ENCODE measurements at regions not wholly inside any gene's neighbourhood (a gene's known extent, or its start where the extent isn't known, plus 50 kb on each side); places are given as distances from the start of the nearest gene placed in this dataset.

GRCh38 chr2:65545837-65546805 lies 113.7 kb upstream of the SPRED2 start:
- TF ChIP-seq MAX (IDR thresholded peaks at IDR 0.05; ENCODE audit: low read depth, low read length) (no peak), POLR2A (IDR thresholded peaks at IDR 0.05; ENCODE audit: extremely low read depth, insufficient read length) (no peak)
- H3K4me3 ChIP-seq (ENCODE audit: low read depth, low read length) = no peak overlapping the region
- no peak for DNase-seq (ENCODE audit: low read depth)

DNA sequence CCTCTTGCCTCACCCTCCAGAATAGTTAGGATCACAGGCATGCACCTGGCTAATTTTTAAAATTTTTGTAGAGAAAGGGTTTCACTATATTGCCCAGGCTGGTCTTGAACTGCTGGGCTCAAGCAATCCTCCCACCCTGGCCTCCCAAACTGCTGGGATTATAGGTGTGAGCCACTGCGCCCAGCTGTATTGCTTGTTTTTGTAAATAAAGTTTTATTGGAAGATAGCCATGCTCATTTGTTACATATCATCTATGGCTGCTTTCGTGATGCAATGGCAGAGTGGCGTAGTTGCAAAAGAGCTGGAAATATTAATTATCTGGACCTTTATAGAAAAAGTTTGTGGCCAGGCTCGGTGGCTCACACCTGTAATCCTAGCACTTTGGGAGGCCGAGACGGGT lies 109.4 kb upstream of the SPRED2 start:
- no peak for DNase-seq (ENCODE audit: low read depth)
- TF ChIP-seq MAX (IDR thresholded peaks at IDR 0.05; ENCODE audit: low read depth, low read length) (no peak), MYC (IDR thresholded peaks at IDR 0.05; ENCODE audit: low read depth, low read length) (no peak), POLR2A (IDR thresholded peaks at IDR 0.05; ENCODE audit: extremely low read depth, insufficient read length) (no peak)
- TF ChIP-seq, protein P1, sequence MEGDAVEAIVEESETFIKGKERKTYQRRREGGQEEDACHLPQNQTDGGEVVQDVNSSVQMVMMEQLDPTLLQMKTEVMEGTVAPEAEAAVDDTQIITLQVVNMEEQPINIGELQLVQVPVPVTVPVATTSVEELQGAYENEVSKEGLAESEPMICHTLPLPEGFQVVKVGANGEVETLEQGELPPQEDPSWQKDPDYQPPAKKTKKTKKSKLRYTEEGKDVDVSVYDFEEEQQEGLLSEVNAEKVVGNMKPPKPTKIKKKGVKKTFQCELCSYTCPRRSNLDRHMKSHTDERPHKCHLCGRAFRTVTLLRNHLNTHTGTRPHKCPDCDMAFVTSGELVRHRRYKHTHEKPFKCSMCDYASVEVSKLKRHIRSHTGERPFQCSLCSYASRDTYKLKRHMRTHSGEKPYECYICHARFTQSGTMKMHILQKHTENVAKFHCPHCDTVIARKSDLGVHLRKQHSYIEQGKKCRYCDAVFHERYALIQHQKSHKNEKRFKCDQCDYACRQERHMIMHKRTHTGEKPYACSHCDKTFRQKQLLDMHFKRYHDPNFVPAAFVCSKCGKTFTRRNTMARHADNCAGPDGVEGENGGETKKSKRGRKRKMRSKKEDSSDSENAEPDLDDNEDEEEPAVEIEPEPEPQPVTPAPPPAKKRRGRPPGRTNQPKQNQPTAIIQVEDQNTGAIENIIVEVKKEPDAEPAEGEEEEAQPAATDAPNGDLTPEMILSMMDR (IDR thresholded peaks at IDR 0.05; ENCODE audit: low read depth, low read length) = no peak
- no peak overlapping the region for H3K4me3 ChIP-seq (ENCODE audit: low read depth, low read length)

GRCh38 chr2:65539633-65540032 lies 107.2 kb upstream of the SPRED2 start:
- no peak for DNase-seq (ENCODE audit: low read depth)
- TF ChIP-seq POLR2A (IDR thresholded peaks at IDR 0.05; ENCODE audit: extremely low read depth, insufficient read length) = no peak
- no peak for TF ChIP-seq MYC (IDR thresholded peaks at IDR 0.05; ENCODE audit: low read depth, low read length)
- TF ChIP-seq MAX (IDR thresholded peaks at IDR 0.05; ENCODE audit: low read depth, low read length) = no peak
- TF ChIP-seq, protein P1 (IDR thresholded peaks at IDR 0.05; ENCODE audit: low read depth, low read length) = no peak
- H3K4me3 ChIP-seq (ENCODE audit: low read depth, low read length) = no peak overlapping the region

DNA sequence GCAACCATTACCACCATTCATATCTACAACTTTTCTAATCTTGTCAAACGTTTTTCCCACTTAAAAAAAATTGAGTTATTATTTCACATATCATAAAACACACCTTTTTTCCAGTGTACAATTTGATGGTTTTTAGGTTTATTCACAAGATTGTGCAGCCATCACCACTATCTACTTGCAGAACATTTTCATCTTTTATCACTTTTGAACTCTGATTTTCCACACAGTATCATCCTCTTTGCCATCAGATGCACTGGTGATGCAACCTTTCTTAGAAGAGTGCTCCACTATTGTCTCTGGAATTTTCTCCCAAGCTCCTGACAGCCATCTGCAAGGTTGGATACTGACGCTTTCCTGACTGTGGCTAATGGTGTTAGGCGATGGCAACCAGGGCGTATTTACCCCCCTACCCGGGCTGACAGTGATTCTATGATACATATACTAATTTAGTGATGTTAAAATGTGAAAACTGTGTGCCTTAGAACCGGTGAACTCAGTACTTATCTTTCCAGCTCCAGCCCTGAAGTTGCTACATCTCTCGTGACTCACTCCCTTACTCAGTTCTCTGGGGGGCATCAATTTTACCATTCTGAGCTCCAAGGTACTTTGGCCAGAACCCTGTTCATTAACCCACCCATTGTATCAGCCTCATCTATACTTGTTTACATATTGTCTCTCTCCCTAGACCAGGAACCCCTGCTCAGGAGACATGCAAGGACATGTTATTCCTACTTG lies 105.4 kb upstream of the SPRED2 start:
- H3K4me3 ChIP-seq (ENCODE audit: low read depth, low read length) = no peak overlapping the region
- no peak for DNase-seq (ENCODE audit: low read depth)

DNA sequence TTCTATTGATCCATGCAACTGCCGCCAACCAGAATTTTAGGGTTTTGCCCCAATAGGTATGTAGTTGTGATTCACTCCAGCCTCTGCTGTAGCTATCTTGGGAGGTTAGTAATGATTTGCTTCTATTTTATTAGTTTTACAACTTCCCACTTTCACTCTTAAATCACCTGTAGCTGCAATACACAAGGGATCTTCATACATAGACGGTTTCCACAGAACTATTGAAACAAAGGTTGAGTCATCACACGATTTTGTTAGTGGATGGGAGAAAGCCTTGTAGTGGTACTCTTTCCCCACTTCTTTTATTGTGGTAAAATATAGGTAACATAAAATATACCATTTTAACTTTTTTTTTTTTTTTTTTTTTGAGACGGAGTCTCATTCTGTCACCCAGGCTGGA lies 104.2 kb upstream of the SPRED2 start:
- DNase-seq (ENCODE audit: low read depth) = peak; percentile 42
- no peak overlapping the region for H3K4me3 ChIP-seq (ENCODE audit: low read depth, low read length)
- no peak for TF ChIP-seq POLR2A (IDR thresholded peaks at IDR 0.05; ENCODE audit: extremely low read depth, insufficient read length)
- no peak for TF ChIP-seq MAX (IDR thresholded peaks at IDR 0.05; ENCODE audit: low read depth, low read length)
- TF ChIP-seq, protein P1 (IDR thresholded peaks at IDR 0.05; ENCODE audit: low read depth, low read length) = no peak
- TF ChIP-seq MYC (IDR thresholded peaks at IDR 0.05; ENCODE audit: low read depth, low read length) = no peak

More for the DNA sequence above, 105.4 kb upstream of the SPRED2 start:
- TF ChIP-seq MYC (IDR thresholded peaks at IDR 0.05; ENCODE audit: low read depth, low read length) = no peak
- no peak for TF ChIP-seq POLR2A (IDR thresholded peaks at IDR 0.05; ENCODE audit: extremely low read depth, insufficient read length)
- no peak for TF ChIP-seq MAX (IDR thresholded peaks at IDR 0.05; ENCODE audit: low read depth, low read length)
- TF ChIP-seq, protein P1 (IDR thresholded peaks at IDR 0.05; ENCODE audit: low read depth, low read length) = no peak

Measured in NB4 (cell line).